ENCODE measurements at regions not wholly inside any gene's neighbourhood (a gene's known extent, or its start where the extent isn't known, plus 50 kb on each side); places are given as distances from the start of the nearest gene placed in this dataset.

GRCh38 chr13:76684336-76684735 lies 201.9 kb downstream of the KCTD12 start:
- TF ChIP-seq PBX3 (IDR thresholded peaks at IDR 0.05), result no peak
- no peak for TF ChIP-seq USF2 (IDR thresholded peaks at IDR 0.05; ENCODE audit: borderline replicate concordance, low read depth, low read length)
- no peak for TF ChIP-seq CTCF (IDR thresholded peaks at IDR 0.05)
- no peak for TF ChIP-seq RFX5 (IDR thresholded peaks at IDR 0.05; ENCODE audit: low read length)
- no peak for TF ChIP-seq RCOR1 (IDR thresholded peaks at IDR 0.05; ENCODE audit: low read length)
- TF ChIP-seq FOXM1 (IDR thresholded peaks at IDR 0.05; ENCODE audit: low read depth), result no peak
- TF ChIP-seq EZH2phosphoT487 (IDR thresholded peaks at IDR 0.05; ENCODE audit: borderline replicate concordance, low read depth), result no peak
- no peak for TF ChIP-seq JUND (IDR thresholded peaks at IDR 0.05)
- TF ChIP-seq GABPA (IDR thresholded peaks at IDR 0.05; ENCODE audit: low read depth), result no peak
- no peak for TF ChIP-seq NFIC (IDR thresholded peaks at IDR 0.05; ENCODE audit: borderline replicate concordance)
- TF ChIP-seq RAD21 (IDR thresholded peaks at IDR 0.05; ENCODE audit: low read length), result no peak
- no peak for TF ChIP-seq MXI1 (IDR thresholded peaks at IDR 0.05; ENCODE audit: low read depth, low read length)
- TF ChIP-seq SIN3A (IDR thresholded peaks at IDR 0.05; ENCODE audit: borderline replicate concordance, low read depth, low read length), result no peak
- TF ChIP-seq, protein P1, sequence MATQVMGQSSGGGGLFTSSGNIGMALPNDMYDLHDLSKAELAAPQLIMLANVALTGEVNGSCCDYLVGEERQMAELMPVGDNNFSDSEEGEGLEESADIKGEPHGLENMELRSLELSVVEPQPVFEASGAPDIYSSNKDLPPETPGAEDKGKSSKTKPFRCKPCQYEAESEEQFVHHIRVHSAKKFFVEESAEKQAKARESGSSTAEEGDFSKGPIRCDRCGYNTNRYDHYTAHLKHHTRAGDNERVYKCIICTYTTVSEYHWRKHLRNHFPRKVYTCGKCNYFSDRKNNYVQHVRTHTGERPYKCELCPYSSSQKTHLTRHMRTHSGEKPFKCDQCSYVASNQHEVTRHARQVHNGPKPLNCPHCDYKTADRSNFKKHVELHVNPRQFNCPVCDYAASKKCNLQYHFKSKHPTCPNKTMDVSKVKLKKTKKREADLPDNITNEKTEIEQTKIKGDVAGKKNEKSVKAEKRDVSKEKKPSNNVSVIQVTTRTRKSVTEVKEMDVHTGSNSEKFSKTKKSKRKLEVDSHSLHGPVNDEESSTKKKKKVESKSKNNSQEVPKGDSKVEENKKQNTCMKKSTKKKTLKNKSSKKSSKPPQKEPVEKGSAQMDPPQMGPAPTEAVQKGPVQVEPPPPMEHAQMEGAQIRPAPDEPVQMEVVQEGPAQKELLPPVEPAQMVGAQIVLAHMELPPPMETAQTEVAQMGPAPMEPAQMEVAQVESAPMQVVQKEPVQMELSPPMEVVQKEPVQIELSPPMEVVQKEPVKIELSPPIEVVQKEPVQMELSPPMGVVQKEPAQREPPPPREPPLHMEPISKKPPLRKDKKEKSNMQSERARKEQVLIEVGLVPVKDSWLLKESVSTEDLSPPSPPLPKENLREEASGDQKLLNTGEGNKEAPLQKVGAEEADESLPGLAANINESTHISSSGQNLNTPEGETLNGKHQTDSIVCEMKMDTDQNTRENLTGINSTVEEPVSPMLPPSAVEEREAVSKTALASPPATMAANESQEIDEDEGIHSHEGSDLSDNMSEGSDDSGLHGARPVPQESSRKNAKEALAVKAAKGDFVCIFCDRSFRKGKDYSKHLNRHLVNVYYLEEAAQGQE (IDR thresholded peaks at IDR 0.05; ENCODE audit: low read depth, low read length), result no peak
